GM19099 (cell line): ENCODE measurements at regions not wholly inside any gene's neighbourhood (a gene's known extent, or its start where the extent isn't known, plus 50 kb on each side); places are given as distances from the start of the nearest gene placed in this dataset.

Experiments
- POLR2A ChIP-seq: IDR thresholded peaks from 3 replicates; pipeline ENCODE4 v1.6.1; 2011; ENCODE audit warnings: low read depth; ENCODE audit not compliant: insufficient read length; ENCODE audit errors: extremely low read depth

DNA sequence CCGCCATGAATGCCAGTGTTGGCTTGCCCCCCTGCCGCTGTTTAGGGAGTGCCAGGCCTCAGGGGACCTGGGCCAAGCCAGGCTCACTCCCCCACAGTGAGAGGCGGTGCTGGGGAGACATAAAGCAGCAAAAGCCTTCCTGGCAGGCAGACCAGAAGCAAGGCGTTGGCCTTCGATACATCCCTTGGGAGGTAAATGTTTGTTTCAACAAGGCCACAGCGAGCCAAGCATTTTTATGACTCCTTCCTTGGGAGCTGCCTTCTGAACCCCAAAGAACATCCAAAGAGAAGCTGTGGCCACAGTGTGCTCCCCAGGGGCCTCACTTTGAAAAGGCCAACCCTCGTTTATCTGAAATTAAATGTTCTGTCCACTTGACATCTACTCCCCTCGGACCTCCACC lies 119.7 kb upstream of the CIBAR2 start:
- TF ChIP-seq POLR2A = no peak

DNA sequence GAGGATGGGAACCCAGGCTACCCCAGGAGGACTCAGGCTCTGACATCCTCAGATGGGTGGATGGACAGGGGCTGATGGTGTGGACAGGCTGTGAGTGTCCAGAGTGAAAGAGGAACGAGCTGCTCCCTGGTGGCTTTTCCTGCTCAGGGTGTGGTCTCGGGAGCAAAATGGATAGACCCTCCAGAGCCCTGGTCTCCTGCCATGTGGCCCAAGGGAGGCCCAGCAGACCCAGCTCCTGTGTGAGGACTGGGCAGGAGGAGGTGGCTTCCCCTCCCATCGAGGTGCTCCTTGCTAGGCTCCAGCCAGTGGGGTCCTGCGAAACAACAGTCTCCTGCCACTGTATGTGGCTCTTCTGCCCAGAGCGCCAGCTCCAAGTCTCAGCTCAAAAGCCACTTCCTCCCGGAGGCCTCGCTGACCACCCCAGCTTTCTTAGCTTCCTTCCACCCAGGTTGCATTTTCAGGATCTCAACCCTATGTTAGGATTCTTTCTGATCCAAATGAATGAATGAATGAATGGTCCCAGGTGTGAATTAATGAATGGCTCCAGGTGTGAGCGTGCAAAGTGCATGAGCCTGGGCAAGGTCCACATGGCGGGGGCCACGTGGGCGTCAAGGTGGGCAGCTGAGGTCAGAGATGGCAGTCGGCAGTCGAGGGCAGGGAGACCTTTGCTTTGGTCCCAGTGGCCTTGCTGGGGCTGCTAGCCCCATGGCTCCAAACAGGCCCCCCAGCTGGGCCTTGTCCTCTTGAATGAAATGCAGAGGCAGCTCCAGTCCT lies 120.3 kb upstream of the CIBAR2 start:
- TF ChIP-seq POLR2A = no peak

DNA sequence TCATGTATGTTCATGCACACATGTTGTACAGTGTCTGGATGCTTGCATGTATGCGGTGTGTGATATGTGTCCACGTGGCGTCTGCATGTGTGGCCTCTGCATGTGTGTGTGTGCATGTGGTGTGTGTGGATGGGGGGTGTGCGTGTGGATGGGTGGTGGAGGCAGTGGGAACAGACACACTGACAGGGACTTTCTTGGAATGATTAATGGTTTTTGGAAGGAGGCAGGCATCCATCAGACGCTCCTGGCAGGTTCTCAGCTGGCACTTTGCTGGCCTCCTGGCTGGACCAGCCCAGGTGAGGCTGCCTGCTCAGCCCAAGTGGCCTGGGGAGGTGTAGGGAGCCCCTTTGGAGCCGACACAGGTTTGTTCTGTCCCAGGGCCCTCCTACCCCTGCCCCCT lies 121.2 kb upstream of the CIBAR2 start:
- TF ChIP-seq POLR2A = no peak

DNA sequence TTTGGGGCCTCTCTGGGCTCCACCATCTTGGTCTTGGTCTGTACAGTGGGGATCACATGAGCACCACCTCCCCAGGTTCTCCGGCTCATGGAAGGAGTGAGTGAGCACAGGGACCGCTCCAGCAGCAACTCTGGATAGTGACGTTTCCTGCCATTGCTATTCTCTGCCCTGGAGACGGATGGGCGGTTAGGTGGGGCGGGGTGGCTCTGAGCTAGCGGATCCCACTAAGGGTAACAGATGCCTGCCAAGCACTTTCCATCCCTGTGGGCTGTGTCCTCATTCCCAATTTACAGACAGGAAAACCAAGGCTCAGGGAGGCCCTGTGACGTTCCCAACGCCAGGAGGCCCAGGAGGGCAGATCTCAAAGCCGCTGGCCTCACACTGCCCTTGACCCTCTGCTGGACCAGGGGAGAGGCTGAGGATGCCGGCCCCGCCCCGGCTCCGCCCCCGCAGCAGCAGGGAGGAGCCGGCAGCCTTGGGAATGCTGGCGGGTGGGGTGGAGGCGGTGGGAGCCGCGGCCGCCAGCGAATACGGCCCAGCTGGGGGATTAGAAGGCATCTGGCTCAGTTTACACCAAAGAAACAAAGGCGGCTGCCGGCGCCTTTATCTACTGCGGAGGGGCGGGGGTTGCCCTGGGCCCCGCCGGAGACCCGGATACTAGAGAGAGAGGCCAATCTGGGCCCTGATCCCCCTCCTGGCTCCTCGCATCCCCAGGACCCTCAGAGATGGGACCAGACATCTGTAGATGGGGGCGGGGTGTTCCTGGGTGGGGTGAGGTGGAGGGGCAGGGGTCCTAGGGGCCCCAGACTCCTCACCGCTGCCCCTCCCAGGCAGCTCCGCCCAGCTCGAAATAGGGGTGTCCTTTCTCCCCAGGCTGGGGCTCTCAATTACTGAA lies 122.3 kb upstream of the CIBAR2 start:
- TF ChIP-seq POLR2A = no peak

DNA sequence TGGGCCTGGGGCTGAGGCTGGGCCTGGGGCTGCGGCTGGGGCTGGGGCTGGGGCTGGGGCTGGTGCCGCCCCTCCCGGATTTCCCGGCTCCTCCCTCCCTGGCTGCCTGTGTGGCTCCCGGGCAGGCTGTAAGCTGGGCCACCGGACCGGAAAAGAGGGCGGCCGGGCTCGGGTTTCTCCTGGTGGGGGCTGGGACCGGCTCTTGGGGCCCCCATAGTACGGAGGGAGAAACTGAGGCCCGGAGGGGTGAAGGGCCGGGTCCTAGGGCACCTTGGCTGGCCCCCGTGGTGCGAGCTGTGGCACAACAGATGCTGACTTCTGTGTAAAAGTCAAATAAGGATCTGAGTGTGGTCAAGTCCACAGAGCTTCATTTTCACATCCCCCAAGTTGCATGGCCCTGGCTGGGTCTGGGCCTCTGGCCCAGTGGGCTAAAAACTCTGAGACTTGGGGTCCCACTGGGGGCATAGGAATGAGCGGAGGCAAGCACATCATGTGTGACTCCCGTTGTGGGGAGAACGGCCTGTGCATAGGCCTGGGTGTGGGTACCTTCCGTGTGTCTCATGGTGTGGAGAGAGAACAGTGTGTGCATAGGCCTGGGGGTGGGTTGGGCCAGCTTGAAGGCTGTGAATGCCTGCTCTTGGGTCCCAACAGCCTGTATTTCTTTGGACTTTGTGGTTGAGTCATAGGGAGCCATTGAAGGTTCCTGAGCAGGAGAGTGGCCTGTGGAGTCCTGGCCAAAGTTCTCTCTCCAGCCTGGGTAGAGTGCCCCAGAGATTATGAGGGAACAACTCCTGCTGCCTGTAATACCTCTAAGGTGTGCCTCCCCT lies 123.9 kb upstream of the CIBAR2 start:
- no peak for TF ChIP-seq POLR2A

DNA sequence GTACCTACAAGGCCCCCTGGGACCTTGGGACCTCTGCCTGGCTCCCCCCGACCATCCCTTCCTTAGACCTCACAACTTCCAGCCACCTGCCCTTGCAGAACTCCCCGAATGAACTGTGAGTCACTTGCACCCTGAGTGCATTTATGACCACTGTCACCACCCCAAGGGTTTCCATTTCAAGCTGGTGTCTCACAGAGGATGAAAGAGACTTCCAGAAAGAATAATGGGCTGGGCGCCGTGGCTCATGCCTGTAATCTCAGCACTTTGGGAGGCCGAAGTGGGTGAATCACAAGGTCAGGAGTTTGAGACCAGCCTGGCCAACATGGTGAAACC lies 124.5 kb upstream of the CIBAR2 start:
- no peak for TF ChIP-seq POLR2A

DNA sequence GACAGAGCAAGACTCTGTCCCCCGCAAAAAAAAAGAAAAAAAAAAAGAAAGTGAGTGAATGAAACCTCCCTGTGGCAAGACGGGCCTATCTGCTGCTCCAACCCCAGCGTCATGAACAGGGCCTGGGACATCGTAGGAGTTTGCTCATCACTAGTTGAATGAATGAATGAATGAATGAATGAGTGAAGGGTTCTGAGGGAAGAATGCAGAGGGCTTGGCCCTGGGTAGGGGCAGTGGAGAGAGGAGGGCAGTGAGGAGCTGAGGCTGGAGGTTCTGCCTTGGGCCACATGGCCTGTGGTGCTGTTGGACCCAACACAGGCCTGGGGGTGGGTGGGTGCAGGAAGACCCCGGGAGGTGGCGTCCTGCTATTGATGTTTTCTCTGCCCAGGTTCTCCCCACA lies 125.5 kb upstream of the CIBAR2 start:
- no peak for TF ChIP-seq POLR2A

DNA sequence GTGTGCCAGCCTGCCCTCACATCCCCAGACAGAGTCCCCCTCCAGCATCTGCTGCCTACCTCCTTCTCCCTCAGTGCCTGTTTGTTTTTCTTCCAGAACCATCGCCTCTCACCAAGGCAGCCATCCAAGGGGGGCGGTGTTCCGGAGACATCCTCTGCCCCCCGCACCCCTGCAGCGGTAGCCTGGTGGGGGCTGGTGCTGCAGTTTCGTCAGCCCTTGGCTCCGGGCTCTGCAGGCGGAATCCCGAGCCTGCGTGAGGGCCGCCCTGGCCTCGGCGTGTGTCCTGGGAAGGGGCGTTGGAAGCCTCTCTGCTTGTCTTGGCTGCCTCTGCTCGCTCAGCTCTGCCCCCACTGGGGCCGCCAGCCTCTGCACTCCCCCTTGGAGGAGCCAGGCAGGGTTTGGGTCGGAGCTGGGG lies 126.0 kb upstream of the CIBAR2 start:
- no peak for TF ChIP-seq POLR2A

DNA sequence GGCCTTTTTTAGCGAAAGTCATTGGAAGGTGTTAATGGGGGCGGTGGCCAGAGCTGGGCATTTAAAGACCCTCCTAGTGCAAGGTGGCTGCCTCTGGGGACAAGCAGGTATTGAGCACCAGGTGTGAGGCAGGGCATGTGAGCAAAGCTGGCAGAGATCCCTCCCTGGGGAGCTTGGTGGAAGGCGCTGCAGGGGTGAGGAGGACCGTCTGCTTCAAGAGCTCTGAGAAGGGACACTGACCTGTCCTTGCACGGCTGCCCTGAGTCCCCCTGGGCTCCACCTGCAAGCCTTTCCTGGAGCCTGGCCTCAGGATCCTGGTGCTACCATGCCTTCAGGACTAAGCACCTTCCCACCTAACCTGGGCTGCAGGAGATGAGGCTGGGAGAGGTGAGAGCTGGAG lies 127.0 kb upstream of the CIBAR2 start:
- TF ChIP-seq POLR2A = no peak

DNA sequence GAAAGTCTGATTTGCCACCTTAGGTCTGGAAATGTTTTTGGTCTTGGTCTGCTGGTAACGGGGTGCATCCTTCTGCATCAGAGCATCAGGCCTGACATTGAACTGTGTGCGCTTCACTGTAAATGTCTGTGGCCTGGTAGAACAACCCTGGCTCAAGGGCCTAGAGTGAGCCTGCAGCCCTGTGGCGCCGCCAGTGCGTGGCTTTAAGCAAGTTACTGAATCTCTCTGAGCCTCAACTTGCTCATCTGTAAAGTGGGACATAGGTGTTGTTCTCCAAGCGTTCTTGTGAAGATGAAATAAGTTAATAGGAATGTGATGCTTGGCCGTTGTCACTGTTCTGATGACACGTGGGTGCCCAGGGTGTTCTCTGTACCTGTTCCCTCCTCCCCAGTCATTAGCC lies 127.6 kb upstream of the CIBAR2 start:
- TF ChIP-seq POLR2A = no peak

DNA sequence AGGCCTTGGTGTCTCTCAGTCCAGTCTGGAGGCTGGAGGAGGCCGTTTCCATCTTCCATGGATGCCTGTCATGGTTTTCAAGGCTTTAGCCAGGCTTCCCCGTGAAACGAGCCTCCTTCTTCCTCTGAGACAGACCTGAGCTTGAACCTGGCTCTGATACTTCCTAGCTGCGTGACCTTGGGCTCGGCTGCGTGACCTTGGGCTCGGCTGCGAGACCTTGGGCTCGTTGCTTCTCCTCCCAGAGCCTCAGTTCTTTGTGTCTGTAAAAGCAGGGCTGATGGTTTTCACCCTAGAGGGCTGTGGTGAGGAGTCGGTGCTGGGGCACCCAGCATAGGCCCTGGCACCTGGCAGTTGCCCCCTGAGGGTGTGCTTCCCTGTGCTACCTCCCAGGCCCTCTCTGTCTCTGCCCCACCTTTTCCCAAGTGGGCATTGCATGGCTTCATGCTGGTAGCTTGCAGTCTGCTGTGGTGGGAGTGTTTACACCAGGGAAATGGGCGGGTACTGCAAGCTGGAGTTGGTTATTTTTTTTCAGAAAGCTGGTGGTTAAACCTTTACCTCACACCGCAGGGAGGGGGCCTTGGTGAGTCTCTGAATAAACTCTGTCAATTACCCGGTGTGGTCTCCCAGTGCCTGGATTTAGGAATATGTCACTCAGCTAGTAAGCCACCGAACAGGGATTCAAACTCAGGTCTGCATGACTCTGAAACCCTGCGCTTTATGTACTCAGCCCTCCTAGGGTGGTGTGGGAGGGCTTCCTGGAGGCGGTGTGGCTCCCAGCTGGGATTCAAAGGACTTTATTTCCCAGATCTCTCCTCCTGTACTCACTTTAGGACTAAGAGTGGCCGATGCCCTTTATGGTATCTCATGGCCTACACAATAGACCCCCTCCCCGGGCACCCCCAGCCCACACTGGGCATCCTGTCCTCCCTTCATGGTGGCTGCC lies 129.0 kb upstream of the CIBAR2 start:
- TF ChIP-seq POLR2A = no peak

DNA sequence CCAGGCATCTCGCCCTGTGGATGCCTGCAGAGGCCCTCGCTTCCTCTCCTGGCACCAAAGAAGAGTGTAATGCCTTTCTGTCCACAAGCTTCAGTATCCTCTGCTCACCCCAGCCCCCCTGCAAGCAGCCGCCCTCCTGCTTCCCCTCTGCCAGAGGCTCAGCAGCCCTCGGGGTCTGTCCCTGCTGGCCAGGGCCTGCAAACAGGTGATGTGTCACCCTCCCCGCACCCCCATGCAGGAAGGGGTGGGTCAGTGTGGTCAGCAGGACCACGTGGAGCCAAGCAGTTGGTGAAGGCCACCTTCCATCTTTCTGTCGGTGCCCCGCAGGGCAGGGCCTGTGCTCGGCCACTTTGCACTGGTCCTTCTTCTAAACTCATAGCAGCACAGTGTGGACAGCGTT lies 129.9 kb upstream of the CIBAR2 start:
- TF ChIP-seq POLR2A = no peak

DNA sequence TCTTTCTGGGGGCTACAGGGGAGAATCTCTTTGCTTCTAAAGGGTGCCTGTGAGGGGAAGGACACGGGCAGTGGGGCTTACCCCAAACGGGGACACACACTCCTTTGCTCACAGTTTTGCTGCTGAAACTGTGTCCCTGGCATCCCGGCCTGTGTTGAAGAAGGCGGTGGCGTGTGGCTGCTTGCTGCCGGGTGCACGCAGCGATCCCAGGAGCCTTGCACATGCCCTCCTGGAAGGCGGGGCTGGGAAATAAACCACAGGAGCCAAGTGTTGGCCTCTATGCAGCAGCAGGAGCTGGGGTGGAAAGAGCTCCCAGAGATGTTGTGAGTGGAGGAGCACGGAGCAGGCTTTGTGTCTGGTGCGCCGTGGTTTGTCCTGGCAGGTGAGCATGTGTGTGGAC lies 131.0 kb upstream of the CIBAR2 start:
- TF ChIP-seq POLR2A = no peak
